ENCODE measurements at regions not wholly inside any gene's neighbourhood (a gene's known extent, or its start where the extent isn't known, plus 50 kb on each side); places are given as distances from the start of the nearest gene placed in this dataset.

DNA sequence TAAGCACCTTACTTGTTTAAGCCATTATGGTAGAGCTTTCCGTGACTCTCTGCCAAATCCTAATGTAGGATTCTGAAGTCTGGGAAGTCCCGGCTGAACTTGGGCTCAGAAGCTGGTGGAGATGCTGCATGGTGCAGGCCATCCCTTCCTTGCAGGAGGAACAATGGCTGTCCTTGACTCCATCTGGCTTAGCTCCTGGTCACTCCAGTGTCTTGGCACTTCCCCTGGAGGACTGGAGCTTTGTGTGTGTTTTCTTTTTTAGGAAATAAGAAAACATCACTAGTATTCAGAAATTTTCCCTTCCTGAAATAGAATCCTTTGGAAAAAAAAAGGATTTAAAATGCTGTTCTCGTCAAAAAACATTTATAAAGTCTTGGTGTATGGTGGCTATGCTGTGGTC, 209.3 kb upstream of the ROPN1 start:
- DNase-seq, result no peak

DNA sequence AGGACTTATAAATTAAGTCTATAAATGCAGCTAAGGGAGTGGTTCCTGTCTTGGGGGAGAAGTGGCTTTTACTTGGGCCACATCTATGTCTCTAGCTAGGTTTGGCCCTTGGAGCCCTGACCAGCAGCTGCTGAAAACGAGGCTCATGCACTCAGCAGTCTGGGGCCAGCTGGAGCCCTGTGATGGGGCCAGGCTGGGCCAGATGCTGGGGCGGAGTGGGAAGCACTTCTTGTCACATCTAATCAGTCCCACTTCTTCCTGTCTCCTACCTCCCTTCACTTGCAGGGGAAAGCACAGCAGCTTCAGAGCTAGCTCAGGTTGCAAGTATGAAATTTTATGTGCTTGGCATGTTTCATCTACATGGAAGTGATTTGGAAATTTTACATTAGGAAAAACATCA, 209.9 kb upstream of the ROPN1 start:
- no peak for DNase-seq

GRCh38 chr3:124202754-124203153, 210.8 kb upstream of the ROPN1 start:
- DNase-seq, result no peak

GRCh38 chr3:124203292-124203691, 211.4 kb upstream of the ROPN1 start:
- no peak for DNase-seq

- no peak for DNase-seq
These were observed 214.5 kb upstream of the ROPN1 start for GRCh38 chr3:124206225-124207055.

DNA sequence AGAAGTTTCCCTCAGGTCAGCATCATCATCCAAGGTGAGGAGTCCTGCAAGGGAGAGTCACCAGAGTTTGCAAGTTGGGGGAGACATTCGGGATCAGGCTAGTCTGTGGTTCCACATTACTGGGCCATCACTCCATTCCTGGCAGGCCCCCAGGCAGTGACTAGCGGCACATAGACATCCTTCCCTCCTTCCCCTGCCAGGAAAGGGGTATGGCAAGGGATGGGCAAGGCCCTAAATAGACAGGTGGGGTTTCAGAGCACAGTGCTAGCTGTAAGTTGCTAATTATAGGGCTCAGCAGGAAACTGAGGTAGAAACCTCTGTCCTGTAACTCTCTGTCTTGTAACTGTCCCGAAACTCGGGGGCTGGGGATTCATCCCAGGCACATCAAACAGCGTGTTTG, 215.2 kb upstream of the ROPN1 start:
- DNase-seq, result no peak

DNA sequence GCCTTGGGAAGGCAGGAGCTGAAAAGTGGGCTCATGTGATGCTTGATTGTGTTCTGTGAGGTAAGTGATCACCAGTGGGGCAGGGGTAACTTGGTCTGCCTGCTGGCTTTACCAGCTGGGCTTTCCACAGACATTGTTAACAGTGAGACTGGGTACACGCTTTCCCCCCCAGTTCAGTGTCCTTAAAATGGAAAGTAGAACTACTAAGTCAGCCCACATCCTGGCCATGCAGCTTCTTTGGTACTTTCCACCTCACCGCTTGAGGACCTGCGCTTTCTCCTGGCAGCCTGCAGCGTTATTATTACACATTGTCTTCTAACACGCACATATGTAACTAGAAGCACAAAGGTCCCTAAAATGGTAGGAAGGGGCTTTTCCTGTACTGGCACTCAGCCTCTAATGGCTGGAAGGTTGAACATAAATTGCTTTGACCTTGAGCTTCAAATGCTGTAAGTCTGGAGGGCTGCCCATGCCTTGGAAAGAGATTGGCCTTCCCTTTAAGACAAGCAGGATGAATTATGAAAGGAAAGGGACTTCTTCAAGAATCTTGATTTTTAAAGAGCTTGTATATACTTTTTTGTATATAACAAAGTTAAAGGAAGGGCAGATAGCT, 216.1 kb upstream of the ROPN1 start:
- DNase-seq, result no peak

GRCh38 chr3:124209426-124209825, 217.5 kb upstream of the ROPN1 start:
- no peak for DNase-seq

DNA sequence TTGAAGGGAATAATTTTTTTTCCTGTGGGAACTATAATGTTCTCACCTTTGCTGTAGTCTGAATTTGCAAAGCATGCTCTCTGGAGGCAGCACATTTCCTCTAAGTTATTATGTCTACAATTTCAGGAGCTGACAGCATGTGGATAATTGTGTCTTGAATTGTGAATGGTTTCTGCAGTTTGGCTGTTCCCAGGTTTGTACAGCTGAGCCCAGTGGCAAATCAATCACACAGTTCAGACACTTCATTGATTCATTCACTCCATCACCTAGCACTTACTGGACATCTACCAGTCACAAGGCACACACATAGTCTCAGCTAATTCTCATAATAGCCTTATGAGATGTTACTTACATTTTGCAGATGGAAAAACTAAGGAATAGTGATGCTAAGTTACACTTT, 219.0 kb upstream of the ROPN1 start:
- no peak for DNase-seq

DNA sequence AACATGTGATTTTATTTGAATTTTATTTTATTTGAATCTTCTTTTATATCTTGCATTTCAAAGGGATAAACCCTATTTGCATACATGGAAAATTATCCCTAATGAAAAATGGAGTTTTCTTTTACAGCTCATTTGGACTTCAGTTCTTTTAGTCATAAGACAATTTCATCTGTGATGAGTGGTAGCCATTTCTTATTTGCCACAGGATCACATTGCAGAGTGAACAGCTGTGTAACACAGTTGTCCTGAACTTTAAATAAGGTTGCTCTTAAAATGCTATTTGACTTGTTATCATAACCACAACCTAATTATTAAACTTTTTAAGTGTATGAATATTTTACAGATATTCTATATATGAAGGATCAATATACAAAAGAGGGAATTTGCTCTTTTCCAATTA, 221.7 kb upstream of the ROPN1 start:
- DNase-seq, result no peak

DNA sequence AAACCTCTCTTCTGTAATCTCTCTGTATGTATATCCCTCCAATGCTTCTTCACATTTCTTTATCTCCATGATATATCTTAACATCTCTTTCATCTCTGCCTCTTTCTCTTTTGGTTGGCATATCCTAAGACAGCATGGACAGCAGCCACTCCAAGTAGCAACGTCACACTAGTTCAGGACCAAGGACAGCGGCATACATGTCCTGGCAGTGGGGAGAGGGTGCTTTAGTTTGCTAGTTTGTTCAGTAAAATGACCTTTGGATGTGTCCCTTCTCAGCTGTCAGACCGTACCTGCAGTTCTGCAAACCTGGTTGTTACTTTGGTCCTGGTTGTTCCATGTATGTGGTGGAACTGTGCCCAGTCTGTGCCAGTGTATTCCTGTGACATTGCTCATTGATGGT, 225.6 kb upstream of the ROPN1 start:
- no peak for DNase-seq

DNA sequence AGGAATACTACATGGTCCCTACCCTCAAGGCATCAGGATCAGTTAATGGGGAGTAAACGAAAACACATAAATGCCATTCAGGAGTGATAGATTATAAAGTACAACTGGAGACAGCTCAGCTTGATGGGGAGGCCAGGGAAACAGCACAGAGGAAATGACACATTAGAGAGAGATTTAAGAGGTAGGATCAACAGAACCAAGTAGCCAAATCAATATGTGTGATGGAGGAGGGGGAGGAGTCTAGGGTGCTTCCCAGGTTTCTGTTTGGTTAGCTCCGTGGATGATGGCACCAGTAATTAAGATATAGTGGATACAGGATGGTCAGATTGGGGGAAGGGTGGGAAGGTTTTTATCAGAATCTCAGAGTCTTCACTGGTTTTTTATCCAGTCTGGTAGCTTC, 229.5 kb upstream of the ROPN1 start:
- DNase-seq, result no peak

DNA sequence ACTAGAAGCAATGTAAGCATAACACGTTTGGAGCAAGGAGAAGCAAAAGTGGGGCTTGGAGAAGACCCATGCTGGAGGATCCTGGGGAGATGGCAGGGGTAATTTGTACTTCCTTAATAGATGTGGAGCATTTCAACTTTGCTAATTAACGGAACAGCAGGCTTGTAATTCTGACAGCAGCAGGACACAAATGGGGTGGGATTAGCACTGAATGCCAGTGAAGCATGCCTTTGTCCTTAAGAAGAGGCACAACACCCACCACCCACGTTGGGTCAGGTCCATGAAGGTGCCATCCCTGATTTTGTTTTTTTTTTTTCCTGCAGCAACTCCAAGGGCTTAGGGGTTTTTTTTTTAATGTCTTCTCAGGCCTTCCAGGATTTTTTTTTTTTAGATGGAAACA, 231.9 kb upstream of the ROPN1 start:
- no peak for DNase-seq

DNA sequence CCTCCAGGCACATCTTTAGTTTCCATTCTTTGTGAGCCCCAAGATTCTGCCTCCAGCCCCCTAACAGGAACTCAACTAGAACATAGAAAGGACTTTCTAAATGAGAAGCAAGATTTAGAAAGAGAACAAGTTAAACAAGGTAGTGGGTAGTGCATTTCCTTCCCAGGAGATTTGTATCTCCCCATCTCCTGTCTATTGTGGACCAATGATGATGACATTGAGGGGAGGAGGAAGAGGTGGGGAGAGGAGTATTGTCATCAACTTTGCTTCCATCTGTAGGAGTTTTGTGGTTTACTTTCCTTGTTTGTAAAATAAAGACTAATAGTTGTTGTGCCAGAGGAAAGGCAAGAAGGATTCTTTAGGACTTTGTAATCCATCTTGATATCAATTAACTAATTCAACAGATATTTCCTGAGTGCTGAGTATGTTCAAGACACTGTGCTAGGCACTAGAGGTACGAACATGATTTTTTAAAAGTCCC, 235.3 kb upstream of the ROPN1 start:
- no peak for DNase-seq

DNA sequence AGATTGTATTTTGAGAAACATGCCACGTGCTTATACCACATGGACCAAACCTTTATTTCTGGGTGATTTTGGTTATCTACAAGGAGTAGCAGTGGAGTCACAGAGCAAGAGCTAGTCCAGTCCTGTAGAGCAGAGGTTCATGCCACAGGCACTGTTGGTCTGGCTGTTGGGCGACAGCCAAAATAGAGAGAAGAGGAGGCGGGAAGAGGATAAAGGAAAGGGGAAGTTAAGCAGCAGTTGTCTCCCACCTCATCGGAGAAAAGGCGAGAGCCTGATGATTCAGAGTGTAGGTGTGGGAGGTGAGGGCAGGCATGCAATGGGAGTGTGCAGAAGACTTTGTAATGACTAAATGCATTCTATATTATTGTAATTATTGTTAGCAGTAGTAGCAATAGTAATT, 237.5 kb upstream of the ROPN1 start:
- no peak for DNase-seq

DNA sequence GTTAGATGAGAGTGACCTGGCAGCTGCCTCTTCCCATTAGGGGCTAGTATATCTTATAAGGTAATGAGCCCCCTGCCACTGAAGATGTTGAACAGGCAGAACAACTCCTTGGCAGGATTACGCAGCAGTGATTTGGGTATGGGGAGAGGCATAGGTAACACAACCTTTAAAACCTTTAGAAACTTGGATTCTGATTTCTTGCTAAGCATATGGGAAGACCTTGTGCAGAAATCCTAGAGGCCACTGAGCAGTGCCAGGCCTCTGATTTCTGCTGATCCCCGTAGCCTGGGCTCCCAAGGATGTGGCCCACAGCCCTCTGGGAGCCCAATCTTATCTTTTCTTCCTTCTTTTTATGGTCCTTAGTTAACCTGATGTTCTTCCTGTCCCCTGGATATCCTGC, 237.9 kb upstream of the ROPN1 start:
- DNase-seq, result no peak

DNA sequence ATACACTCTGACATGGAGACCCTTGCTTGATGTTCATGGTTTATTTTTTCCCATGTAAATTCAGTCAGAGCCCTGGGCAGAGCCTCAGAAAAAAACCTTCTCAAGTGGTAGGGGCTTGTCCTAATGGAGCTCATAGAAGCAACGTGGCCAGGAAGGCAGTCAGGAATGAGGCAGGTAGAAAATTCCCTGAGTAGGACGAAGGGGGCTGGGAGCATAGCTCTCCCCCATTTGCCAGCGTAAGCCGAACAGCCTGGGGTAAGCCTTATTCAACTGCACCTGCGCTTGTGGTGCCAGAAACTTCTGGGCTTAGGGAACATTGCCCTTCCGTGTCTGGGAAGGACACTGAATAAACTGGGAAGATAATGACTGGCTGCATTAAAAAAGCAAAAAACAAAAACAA, 238.5 kb upstream of the ROPN1 start:
- DNase-seq, result no peak

GRCh38 chr3:124230998-124231397, 239.1 kb upstream of the ROPN1 start:
- DNase-seq, result no peak

DNA sequence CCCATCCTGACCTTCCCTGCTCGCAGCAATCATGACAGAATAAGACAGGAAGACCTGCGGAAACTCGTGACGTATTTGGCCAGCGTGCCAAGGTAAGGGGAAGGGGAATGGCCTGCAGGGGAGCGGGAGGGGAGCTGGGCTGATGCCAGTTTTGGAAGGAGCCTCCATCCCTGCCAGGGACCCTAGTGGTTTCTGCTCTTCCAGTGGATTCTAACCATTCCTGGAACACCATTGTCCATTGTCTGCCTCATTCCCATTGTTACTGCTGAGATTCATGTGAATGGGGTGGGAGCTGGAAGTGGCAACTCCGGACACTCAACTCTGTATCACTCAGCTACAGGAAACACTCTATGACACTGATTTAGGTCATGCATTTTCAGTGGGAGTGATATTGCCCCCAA, 242.9 kb upstream of the ROPN1 start:
- DNase-seq, result no peak

DNA sequence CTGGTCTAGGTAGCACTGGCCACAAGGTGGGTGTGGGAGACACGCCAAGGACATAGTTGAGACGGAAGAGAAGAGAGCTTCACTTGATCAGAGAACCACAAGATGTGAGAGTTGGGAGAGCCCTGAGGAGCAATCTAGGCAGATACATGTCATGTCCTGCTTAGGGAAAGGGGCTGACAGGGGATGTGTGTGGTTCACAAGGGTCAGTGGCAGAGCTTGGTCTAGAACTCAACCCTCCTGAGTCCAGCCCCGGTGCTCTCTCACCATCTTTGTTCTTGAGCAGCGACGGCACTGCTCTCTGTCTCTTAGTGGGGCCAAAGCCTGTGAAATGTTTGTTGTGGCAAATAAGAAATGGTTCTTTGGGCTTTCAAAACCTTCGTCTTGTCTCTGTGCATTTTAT, 243.5 kb upstream of the ROPN1 start:
- DNase-seq, result no peak

- no peak for DNase-seq
These were observed 251.4 kb upstream of the ROPN1 start for GRCh38 chr3:124243177-124243859.

DNA sequence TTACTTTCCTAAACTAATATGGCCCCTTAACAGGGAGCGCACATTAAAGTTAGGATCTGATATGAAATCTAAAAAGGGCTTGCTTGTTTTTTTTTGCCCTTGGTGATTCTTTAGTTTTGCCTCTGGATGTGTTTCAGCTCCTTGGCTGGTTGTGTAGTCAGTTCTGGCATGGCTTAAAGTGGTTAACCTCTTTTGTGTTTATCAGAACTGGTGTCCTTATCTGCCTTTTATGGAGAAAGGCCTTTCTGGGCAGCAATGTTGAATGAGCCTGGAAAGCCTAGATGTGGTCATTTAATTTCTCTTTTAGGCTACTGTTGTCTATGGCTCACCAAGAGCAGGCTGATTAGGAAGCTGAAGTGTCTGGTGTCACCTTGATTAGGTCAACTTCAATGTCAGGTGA, 254.5 kb upstream of the ROPN1 start:
- no peak for DNase-seq

DNA sequence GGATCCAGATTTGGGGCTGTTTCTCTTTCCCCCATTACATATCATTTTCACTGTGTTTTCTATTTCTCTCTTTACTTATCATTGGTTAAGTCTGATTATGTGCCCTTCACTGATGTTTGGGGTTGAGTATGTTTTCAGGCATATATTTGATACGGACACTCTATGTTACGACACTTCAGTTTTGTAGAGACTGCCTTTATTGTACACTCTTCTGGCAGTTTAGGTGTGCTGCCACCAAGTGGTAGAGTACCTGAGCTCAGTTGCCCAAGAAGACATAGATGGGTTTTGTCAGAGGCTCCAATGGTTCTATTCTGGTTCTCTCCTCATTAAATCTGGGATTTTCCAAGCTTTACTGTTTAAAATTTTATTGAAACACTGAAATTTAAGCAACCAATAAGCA, 255.0 kb upstream of the ROPN1 start:
- DNase-seq, result no peak

DNA sequence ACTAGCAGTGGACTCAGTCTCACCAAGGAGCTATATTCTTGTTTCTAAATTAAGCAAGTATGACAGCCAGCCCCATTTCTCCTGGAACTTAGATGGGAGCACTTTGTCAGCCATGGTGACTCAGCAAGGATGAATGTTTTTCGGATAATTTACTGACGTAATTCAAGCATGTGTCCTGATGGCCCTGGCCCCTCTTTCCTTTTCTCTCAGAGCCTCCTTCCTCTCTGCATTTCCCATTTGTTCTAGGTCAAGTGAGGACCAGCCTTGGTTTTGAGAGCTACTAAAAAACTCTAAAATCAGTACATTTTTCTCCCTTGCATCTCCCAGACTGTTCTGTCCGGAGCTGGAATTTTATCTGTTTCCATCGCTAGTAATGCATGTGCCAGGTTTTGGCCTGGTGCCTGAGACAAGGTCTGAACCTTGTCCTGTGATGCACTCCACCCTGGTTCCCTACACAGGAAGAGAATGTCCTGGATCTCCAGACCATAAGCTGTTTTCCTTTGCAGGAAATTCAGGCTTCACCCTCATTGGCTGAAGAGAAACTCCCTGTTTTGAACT, 256.6 kb upstream of the ROPN1 start:
- DNase-seq, result no peak
